ENCODE measurements at regions not wholly inside any gene's neighbourhood (a gene's known extent, or its start where the extent isn't known, plus 50 kb on each side); places are given as distances from the start of the nearest gene placed in this dataset.

GRCh38 chrX:39762266-39762841 is 335.4 kb downstream of the BCOR start:
- ATAC-seq = no peak

GRCh38 chrX:39764441-39764914 is 333.3 kb downstream of the BCOR start:
- intact Hi-C loops (cut with DNase I) = no loop called here
- DNase-seq (ENCODE audit: missing footprints) (no peak), ATAC-seq (no peak)

More at GRCh38 chrX:39762266-39762841, 335.4 kb downstream of the BCOR start:
- DNase-seq (ENCODE audit: missing footprints) = no peak
- intact Hi-C loops (cut with DNase I) = no loop called here

GRCh38 chrX:39765327-39765726 is 332.4 kb downstream of the BCOR start:
- intact Hi-C loops (cut with DNase I) = no loop called here
- DNase-seq (ENCODE audit: missing footprints) (no peak), ATAC-seq (no peak)

- intact Hi-C loops (cut with DNase I) = no loop called here
- no peak for ATAC-seq
- DNase-seq (ENCODE audit: missing footprints) = no peak
Measured at GRCh38 chrX:39766085-39766726, 331.6 kb downstream of the BCOR start.

GRCh38 chrX:39766855-39767254 is 330.9 kb downstream of the BCOR start:
- DNase-seq (ENCODE audit: missing footprints) (no peak), ATAC-seq (peak; percentile 54)
- intact Hi-C loops (cut with DNase I) = no loop called here

- ATAC-seq (no peak), DNase-seq (ENCODE audit: missing footprints) (no peak)
- intact Hi-C loops (cut with DNase I) = no loop called here
Measured at GRCh38 chrX:39767446-39767845, 330.3 kb downstream of the BCOR start.

- DNase-seq (ENCODE audit: missing footprints) = no peak
Measured at GRCh38 chrX:39769748-39770147, 328.0 kb downstream of the BCOR start.

GRCh38 chrX:39771089-39771488 is 326.7 kb downstream of the BCOR start:
- DNase-seq (ENCODE audit: missing footprints) (no peak), ATAC-seq (no peak)
- intact Hi-C loops (cut with DNase I) = no loop called here

More at GRCh38 chrX:39769748-39770147, 328.0 kb downstream of the BCOR start:
- no peak for ATAC-seq
- intact Hi-C loops (cut with DNase I) = no loop called here

- intact Hi-C loops (cut with DNase I) = no loop called here
- ATAC-seq (no peak), DNase-seq (ENCODE audit: missing footprints) (no peak)
Measured at GRCh38 chrX:39772057-39772832, 325.5 kb downstream of the BCOR start.

- intact Hi-C loops (cut with DNase I) = no loop called here
Measured at GRCh38 chrX:39773150-39773549, 324.6 kb downstream of the BCOR start.

GRCh38 chrX:39773923-39774773 is 323.6 kb downstream of the BCOR start:
- DNase-seq (ENCODE audit: missing footprints) (no peak), ATAC-seq (no peak)
- intact Hi-C loops (cut with DNase I) = no loop called here

More at GRCh38 chrX:39773150-39773549, 324.6 kb downstream of the BCOR start:
- ATAC-seq (no peak), DNase-seq (ENCODE audit: missing footprints) (no peak)

GRCh38 chrX:39774774-39775328 is 322.9 kb downstream of the BCOR start:
- intact Hi-C loops (cut with DNase I) = no loop called here
- DNase-seq (ENCODE audit: missing footprints) (no peak), ATAC-seq (no peak)

GRCh38 chrX:39777623-39778025 is 320.1 kb downstream of the BCOR start:
- no peak for DNase-seq (ENCODE audit: missing footprints)
- ATAC-seq = no peak
- intact Hi-C loops (cut with DNase I) = no loop called here

- DNase-seq (ENCODE audit: missing footprints) (no peak), ATAC-seq (no peak)
- intact Hi-C loops (cut with DNase I) = no loop called here
Measured at GRCh38 chrX:39779952-39780783, 317.6 kb downstream of the BCOR start.

- ATAC-seq (no peak), DNase-seq (ENCODE audit: missing footprints) (no peak)
- intact Hi-C loops (cut with DNase I) = no loop called here
Measured at GRCh38 chrX:39782276-39782675, 315.5 kb downstream of the BCOR start.

GRCh38 chrX:39787999-39788398 is 309.8 kb downstream of the BCOR start:
- DNase-seq (ENCODE audit: missing footprints) = no peak
- intact Hi-C loops (cut with DNase I) = no loop called here
- no peak for ATAC-seq

- ATAC-seq = no peak
- DNase-seq (ENCODE audit: missing footprints) = no peak
- intact Hi-C loops (cut with DNase I) = no loop called here
Measured at GRCh38 chrX:39788521-39788920, 309.2 kb downstream of the BCOR start.

- intact Hi-C loops (cut with DNase I) = no loop called here
- no peak for DNase-seq (ENCODE audit: missing footprints)
- no peak for ATAC-seq
Measured at GRCh38 chrX:39791691-39792090, 306.1 kb downstream of the BCOR start.
